HG02798 (cell line): ENCODE measurements at regions not wholly inside any gene's neighbourhood (a gene's known extent, or its start where the extent isn't known, plus 50 kb on each side); places are given as distances from the start of the nearest gene placed in this dataset.
"Not testable (repeated sequence)": the region's sequence is repeated elsewhere in the genome, so short reads cannot be mapped to it uniquely, and the experiment has no call there.

Experiments
- ATAC-seq: cut with Tn5 transposase; IDR thresholded peaks from one replicate; pipeline ENCODE4 v1.9.1; 2021; ENCODE audit warnings: mild to moderate bottlenecking; ENCODE audit not compliant: unreplicated experiment, poor library complexity

GRCh38 chrX:117701050-117701449 lies 415.6 kb downstream of the KLHL13 start:
- ATAC-seq = no peak

- no peak for ATAC-seq
These were observed 426.7 kb downstream of the KLHL13 start for GRCh38 chrX:117689956-117690355.

GRCh38 chrX:117680286-117680685 lies 436.3 kb downstream of the KLHL13 start:
- no peak for ATAC-seq

- no peak for ATAC-seq
These were observed 463.2 kb downstream of the KLHL13 start for GRCh38 chrX:117653396-117653795.

GRCh38 chrX:117645639-117646038 lies 471.0 kb downstream of the KLHL13 start:
- no peak for ATAC-seq

- no peak for ATAC-seq
These were observed 474.5 kb downstream of the KLHL13 start for GRCh38 chrX:117641913-117642656.

- no peak for ATAC-seq
These were observed 479.8 kb downstream of the KLHL13 start for GRCh38 chrX:117636826-117637225.

- no peak for ATAC-seq
These were observed 483.3 kb downstream of the KLHL13 start for GRCh38 chrX:117633277-117633676.

GRCh38 chrX:117628381-117628780 lies 488.2 kb downstream of the KLHL13 start:
- ATAC-seq = no peak

- ATAC-seq = no peak
These were observed 505.8 kb downstream of the KLHL13 start for GRCh38 chrX:117610806-117611205.

GRCh38 chrX:117610049-117610448 lies 506.6 kb downstream of the KLHL13 start:
- no peak for ATAC-seq

- no peak for ATAC-seq
These were observed 509.0 kb downstream of the KLHL13 start for GRCh38 chrX:117607561-117607960.

GRCh38 chrX:117606101-117606500 lies 510.5 kb downstream of the KLHL13 start:
- ATAC-seq = not testable (repeated sequence)

- no peak for ATAC-seq
These were observed 546.5 kb downstream of the KLHL13 start for GRCh38 chrX:117570160-117570559.

GRCh38 chrX:117568238-117568637 lies 548.4 kb downstream of the KLHL13 start:
- ATAC-seq = no peak

GRCh38 chrX:117543885-117544284 lies 572.7 kb downstream of the KLHL13 start:
- no peak for ATAC-seq

- no peak for ATAC-seq
These were observed 577.6 kb downstream of the KLHL13 start for GRCh38 chrX:117539090-117539418.

- ATAC-seq = no peak
These were observed 578.2 kb downstream of the KLHL13 start for GRCh38 chrX:117538178-117539089.

GRCh38 chrX:117532339-117532738 lies 584.3 kb downstream of the KLHL13 start:
- ATAC-seq = no peak

- no peak for ATAC-seq
These were observed 593.6 kb downstream of the KLHL13 start for GRCh38 chrX:117522725-117523700.
